HS-5 (cell line): ENCODE measurements at regions not wholly inside any gene's neighbourhood (a gene's known extent, or its start where the extent isn't known, plus 50 kb on each side); places are given as distances from the start of the nearest gene placed in this dataset.

Experiments
- DNase-seq: peaks from one replicate; pipeline ENCODE4 v3.0.0-alpha.2; 2012; ENCODE audit warnings: low read depth

DNA sequence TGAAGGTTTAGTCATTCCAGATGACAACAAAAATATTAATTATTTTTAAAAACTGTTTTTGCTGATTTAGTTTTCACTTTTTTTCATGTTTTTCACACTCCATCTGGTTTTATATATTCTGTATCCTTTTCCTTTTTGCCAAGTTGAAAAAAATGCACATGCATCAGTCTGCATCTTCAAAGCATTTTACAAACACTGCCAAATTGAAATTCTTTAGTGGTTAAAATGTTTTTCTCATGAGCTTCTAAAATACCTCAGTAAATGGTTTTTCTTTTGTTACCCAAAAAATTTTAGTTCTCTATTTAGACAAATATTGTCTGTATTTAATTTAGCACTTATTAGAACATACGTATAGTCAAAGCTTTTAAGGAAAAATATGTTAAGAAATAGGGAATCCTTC, 386.9 kb upstream of the HSF2 start:
- DNase-seq = no peak

GRCh38 chr6:122014961-122015360, 384.5 kb upstream of the HSF2 start:
- peak; percentile 81 for DNase-seq

GRCh38 chr6:122020588-122021264, 378.7 kb upstream of the HSF2 start:
- DNase-seq = no peak

- no peak for DNase-seq
Observed at GRCh38 chr6:122025104-122025503, 374.3 kb upstream of the HSF2 start.

DNA sequence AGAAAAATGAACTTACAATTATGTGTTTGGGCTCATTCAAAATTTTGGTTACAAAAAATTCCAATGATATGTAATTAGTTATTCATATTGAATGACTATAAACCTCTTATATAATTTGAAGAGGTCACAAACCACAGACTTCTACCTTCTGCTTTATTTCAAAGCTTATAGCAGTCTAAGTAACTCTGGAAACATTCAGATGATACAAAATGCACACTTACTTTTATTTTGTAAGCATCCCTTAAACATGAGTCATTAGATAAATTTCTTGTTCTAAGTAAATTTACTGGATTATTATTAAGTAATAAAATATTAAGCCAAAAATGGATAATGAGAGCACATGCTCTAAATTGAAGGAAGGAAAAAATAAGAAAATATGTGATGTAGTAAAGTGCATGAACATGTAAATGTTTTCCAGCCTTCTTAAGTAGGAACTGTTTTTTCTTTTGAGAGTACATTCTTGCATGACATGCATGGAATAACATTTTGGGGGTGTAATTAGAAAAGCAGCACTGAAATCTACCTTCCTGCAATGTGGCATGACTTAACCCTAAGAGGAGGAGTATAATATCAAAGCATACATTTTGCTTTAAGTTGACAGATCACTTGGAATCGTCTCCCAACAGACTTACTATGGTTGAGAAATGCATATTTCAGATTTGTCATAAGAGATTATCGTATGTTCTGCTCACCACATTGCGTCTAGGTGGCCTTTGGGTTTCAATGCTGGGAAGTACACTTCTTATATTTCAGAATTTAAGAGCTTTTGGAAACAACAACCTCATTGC, 372.7 kb upstream of the HSF2 start:
- DNase-seq = no peak

DNA sequence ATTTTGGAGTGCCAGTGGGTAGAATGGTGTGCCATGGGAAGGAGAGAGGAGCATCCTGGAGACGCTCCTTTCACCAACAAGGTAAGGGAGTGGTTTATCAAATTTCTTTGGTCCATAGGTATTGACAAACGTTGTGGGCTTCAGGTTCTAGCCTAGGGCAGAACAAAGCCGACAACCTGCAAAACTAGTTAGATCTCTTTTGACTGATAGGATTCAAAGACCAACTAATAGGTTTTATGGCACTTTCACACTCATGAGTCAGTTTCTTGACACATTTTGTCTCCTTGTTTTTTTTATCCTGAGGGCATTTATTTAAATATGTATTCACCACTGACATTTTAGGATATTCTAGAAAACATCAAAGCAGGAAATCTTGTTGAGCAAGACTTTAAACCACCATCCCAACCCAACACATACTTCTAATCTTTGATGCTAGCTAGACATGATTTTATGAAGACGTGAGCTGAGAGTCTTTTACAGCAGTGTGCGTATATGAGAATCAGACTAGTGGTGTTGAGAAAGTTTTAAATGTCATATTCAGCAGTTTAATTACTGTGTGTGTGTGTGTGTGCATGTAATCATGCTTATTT, 370.4 kb upstream of the HSF2 start:
- DNase-seq = no peak

- peak; percentile 37 for DNase-seq
Observed at GRCh38 chr6:122033564-122034181, 365.8 kb upstream of the HSF2 start.

GRCh38 chr6:122035173-122035572, 364.3 kb upstream of the HSF2 start:
- DNase-seq = no peak

GRCh38 chr6:122040261-122040660, 359.2 kb upstream of the HSF2 start:
- DNase-seq = no peak

DNA sequence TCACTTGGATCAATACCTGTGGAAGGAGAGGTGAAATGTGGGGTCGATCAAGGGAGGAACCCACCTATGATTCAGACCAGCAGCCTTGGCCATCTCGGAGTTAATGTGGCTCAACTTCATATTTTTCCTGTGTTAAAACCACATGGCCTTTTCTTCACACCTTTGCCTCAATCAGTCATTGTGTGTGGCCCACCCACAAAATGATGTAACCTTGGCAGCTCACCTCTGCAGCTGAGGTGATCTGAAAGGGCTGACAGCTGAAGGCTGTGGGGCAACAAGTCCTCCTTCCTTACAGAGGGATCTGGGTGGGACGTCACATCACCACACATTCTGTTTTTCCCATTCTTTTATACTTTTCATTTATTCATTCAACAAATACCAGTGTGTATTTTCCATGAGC, 357.1 kb upstream of the HSF2 start:
- no peak for DNase-seq

DNA sequence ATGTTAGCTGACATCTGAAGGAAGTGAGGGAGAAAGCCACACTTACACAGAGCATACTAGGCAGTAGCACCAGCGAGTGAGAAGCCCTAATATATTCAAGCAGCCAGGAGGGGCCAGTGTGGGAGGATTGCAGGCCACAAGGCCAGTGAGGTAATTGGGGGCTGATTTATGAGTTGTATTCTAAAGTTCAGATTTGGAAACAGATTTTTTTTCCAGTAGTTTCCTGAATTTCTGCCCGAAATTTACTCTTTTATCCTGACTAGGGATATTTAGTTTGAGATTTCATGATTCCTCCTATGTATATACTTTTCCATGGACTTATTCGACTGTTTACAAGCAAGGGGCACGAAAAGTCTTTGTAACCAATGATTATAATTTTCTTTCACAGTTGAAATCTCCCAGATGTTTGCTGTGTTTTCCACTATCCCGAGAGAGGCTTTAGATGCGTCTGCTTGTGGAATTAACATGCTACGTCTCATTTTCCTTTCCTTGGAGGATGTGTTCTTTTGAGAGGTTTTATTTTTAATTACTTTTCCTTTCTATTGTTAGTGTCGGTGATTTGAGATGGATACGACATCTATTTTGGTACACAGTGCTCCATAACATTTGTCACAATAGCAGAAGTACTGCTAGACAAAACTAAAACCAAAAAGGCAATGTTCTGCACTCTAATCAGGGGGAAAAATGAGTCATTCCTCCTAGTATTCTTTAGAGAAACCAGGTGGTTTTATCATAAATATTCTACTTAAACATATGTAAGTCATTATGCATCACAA, 356.3 kb upstream of the HSF2 start:
- no peak for DNase-seq

DNA sequence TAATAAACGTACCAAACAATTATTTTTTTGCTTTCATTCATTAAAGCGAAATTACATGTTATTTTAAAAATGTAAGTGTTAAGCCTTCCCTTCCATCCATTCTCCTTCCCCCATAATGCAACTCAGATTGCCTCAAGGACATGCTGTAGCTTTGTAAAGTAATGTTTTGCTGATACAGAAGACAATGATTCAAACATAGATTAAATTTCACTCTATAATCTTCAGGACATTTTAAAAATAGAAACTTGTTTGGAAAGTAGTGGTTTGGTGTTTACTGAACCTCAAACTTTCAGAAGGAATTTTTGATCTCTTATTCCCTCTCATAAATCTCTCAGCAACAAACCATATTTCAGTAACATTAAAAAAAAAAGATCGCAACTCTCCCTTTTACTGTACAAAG, 350.9 kb upstream of the HSF2 start:
- no peak for DNase-seq

DNA sequence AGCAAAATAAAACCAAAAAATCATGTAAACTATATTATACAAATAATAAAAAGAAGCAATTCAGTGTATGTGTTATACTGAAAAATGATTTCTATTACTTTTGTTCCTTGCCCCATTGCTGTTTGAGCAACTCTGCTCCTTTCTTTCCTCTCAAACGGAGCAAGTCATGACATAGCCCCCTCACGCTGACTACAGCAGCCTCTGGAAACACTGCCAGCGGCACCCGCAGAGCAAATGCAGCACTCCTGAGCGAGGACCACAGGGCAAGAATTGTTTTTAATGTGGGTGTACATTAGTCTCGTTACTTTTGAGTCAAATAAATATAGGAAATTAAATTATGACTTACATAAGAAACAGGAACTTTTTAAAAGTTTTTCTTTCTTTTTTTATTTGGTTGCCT, 350.1 kb upstream of the HSF2 start:
- DNase-seq = no peak

DNA sequence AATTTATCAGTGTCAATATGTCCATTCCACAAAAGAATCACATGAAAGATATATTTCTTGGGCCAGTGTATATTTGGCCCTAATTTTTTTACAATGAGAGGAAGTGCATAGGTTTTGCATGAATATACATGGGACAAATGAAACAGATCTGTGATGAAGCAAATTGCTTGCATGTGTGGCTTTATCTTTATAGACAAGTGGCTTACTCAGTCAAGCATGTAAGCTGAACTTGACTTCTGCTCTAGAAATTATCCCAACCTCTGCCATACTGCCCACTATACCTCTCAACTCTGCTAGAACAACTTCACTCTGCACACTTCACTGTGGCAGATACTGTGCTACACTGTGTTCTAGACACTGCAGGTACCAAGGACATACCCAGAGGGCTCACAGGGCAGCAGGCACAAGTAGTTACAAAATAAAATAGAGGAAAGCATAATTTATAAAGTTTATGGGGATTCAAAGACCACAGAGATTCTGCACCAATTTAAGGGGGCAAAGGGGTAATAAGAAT, 349.2 kb upstream of the HSF2 start:
- no peak for DNase-seq

- no peak for DNase-seq
Observed at GRCh38 chr6:122052346-122052900, 347.0 kb upstream of the HSF2 start.

- no peak for DNase-seq
Observed at GRCh38 chr6:122059918-122060317, 339.5 kb upstream of the HSF2 start.

- no peak for DNase-seq
Observed at GRCh38 chr6:122061855-122062254, 337.6 kb upstream of the HSF2 start.

DNA sequence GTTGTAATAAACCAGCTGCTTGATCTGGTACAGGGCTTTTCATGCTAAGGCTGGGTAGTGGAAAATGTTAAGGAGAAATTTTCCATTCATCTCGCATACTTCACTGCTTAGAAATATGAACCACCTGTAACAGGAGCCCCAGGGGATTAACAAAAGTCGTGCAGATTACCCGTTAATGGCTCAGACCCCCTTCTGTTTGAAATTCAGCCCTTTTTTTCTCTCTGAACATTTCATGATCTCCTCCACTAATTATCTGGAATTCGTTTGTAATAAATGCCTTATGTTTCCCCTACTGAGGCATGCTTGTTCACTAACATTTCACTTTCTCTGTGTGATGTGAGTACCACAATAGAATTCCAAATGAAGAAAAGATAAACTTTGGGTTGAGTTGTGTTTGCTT, 336.4 kb upstream of the HSF2 start:
- DNase-seq = no peak

DNA sequence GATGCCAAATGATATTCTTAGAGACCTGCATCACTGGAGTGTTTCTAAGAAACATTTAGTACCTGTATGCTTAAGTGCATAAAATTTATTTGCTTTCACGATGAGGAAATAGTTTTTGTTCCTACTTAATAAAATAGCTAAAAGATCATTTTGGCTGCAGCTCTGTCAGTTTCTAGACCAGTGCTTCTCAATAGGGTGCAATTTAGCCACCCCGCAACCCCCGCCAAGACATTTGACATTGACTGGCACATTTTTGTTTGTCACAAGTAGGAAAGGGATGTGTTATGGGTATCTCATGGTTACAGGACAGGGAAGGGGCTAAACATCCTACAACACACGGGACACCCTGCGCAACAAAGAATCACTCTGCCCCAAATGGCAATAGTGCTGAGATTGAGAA, 335.7 kb upstream of the HSF2 start:
- DNase-seq = no peak

DNA sequence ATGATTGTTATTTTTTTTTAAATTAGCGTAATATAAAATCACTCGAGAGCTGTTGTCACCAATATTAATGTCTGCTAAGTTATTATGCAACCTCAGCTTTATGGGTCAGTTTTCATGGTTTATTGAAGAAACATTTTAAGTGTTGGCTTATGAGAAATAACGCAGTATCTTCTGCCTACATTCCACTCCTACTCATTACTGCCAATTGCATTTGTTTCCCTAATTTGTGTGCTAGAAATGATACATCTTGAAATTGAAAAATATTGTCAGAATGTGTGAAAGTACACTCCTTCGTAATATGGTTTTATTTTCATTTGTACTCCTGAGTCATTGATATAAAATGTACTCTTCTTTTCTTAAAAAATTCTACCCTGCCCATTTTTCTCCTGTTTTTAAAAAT, 333.3 kb upstream of the HSF2 start:
- no peak for DNase-seq

DNA sequence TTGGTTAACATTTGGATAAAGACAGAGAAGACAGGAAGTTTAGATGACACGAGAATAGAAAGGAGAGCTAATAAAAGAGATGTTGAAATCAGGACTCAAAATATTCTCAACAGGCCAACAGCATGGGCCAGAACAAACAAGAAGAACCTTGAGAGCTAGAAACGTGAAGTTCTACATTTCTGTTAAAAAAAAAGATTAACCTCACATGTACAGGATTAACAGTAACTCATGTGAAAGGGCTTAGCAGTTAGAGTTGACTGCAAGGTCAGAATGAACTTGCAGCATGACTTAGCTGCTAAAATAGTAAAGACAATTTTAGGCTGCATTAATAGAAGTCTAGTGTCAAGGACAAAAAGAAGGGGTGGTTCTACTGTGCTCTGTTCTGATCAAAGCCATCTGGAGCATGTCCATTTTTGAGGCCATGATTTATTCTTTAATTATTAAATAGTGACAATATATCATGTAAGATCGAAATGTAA, 331.1 kb upstream of the HSF2 start:
- no peak for DNase-seq

DNA sequence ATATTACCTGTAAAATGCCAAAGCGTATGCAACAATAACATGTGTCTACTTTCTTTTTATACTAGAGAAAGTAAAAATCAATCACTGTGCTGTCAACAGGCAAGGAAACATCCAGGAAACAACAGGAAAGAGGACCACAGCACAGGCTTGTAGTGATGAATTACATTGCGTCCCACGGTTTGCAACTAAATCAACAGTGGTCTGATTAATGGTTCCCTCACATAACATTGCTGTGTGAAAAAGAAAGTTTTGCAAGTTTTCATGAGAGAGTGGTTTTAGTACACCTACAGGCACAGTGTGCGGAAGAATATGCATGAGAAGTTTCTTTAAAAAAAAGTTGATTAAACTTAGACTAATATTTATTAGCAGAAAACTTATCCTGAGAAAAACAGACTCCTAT, 329.5 kb upstream of the HSF2 start:
- no peak for DNase-seq
